Loucy (cell line): ENCODE measurements at regions not wholly inside any gene's neighbourhood (a gene's known extent, or its start where the extent isn't known, plus 50 kb on each side); places are given as distances from the start of the nearest gene placed in this dataset.
"Not testable (repeated sequence)": the region's sequence is repeated elsewhere in the genome, so short reads cannot be mapped to it uniquely, and the experiment has no call there.

Experiments used
- H2AFZ ChIP-seq: fragments of 200-600 bp; sonication (generic); 2 replicates; pipeline ENCODE4 v1.6.0; 2016; ENCODE audit warnings: antibody characterized with exemption, mild to moderate bottlenecking, low read length, moderate library complexity
- H3F3A ChIP-seq: fragments of 200-600 bp; 2 replicates; pipeline ENCODE4 v1.6.0; 2016; ENCODE audit warnings: antibody characterized with exemption, low read depth, mild to moderate bottlenecking
- H3K27me3 ChIP-seq: fragments of 200-600 bp; sonication (generic); 2 replicates; pipeline ENCODE4 v1.6.1; 2014; ENCODE audit warnings: low read length, mild to moderate bottlenecking; ENCODE audit not compliant: insufficient read depth, poor library complexity, severe bottlenecking
- H3K36me3 ChIP-seq: fragments of 200-600 bp; sonication (generic); 2 replicates; pipeline ENCODE4 v1.6.1; 2016; ENCODE audit warnings: low read length; ENCODE audit not compliant: insufficient read depth
- H3K4me1 ChIP-seq: fragments of 200-600 bp; sonication (generic); 2 replicates; pipeline ENCODE4 v1.5.1; 2014; ENCODE audit warnings: low read length, mild to moderate bottlenecking; ENCODE audit not compliant: insufficient read depth, poor library complexity, severe bottlenecking
- H3K4me2 ChIP-seq: fragments of 200-600 bp; sonication (generic); 2 replicates; pipeline ENCODE4 v1.6.0; 2014; ENCODE audit warnings: antibody characterized with exemption, low read length, low read depth, mild to moderate bottlenecking; ENCODE audit not compliant: poor library complexity, severe bottlenecking
- H3K4me3 ChIP-seq: fragments of 200-600 bp; sonication (generic); 2 replicates; pipeline ENCODE4 v1.5.1; 2014; ENCODE audit warnings: low read length, mild to moderate bottlenecking, mixed read lengths; ENCODE audit not compliant: poor library complexity, severe bottlenecking
- H3K79me2 ChIP-seq: fragments of 200-600 bp; sonication (generic); 2 replicates; pipeline ENCODE4 v1.6.1; 2014; ENCODE audit warnings: low read length; ENCODE audit not compliant: insufficient read depth
- H3K9ac ChIP-seq: fragments of 200-600 bp; sonication (generic); 2 replicates; pipeline ENCODE4 v1.6.0; 2014; ENCODE audit warnings: mild to moderate bottlenecking, low read depth, low read length, moderate library complexity; ENCODE audit not compliant: poor library complexity, severe bottlenecking
- H3K9me2 ChIP-seq: fragments of 200-600 bp; sonication (generic); replicated peaks from 2 replicates; pipeline ENCODE4 v1.6.1; 2016; ENCODE audit warnings: low read depth, low read length, mixed read lengths
- H3K9me3 ChIP-seq: fragments of 200-600 bp; sonication (generic); 2 replicates; pipeline ENCODE4 v1.6.1; 2014; ENCODE audit warnings: mild to moderate bottlenecking, antibody characterized with exemption, low read length, low read depth; ENCODE audit not compliant: insufficient read depth
- H4K20me1 ChIP-seq: fragments of 200-600 bp; sonication (generic); 2 replicates; pipeline ENCODE4 v1.6.0; 2014; ENCODE audit warnings: antibody characterized with exemption, low read length, mild to moderate bottlenecking; ENCODE audit not compliant: insufficient read depth, poor library complexity, severe bottlenecking
- CTCF ChIP-seq: fragments of 200-600 bp; sonication (generic); conservative IDR thresholded peaks from 2 replicates; pipeline ENCODE4 v1.5.1; 2014; ENCODE audit warnings: mild to moderate bottlenecking, antibody characterized with exemption, low read length
- EZH2phosphoT487 ChIP-seq: fragments of 200-600 bp; IDR thresholded peaks from 2 replicates; pipeline ENCODE4 v1.6.1; 2018; ENCODE audit warnings: antibody characterized with exemption, mild to moderate bottlenecking, moderate library complexity, borderline replicate concordance

- no peak overlapping the region for H3K4me3 ChIP-seq
- TF ChIP-seq CTCF (no peak), EZH2phosphoT487 (no peak)
- no peak overlapping the region for H2AFZ ChIP-seq
- no peak overlapping the region for H3K4me2 ChIP-seq
- H3K27me3 ChIP-seq: no peaks in the 10 kb centered on the region
- no peaks in the 10 kb centered on the region for H3K36me3 ChIP-seq
- no peaks in the 10 kb centered on the region for H3F3A ChIP-seq
- no peaks in the 10 kb centered on the region for H3K79me2 ChIP-seq
- 0 out of 2 replicates have a peak, but pooled peaks cover 4% of the 10 kb centered on the region for H3K9me3 ChIP-seq
- H3K9me2 ChIP-seq: no peaks in the 10 kb centered on the region
- no peak overlapping the region for H3K9ac ChIP-seq
- H3K4me1 ChIP-seq: no peaks in the 10 kb centered on the region
- H4K20me1 ChIP-seq: no peaks in the 10 kb centered on the region
Observed at GRCh38 chr16:26715969-26716368, 350.8 kb upstream of the C16orf82 start.

DNA sequence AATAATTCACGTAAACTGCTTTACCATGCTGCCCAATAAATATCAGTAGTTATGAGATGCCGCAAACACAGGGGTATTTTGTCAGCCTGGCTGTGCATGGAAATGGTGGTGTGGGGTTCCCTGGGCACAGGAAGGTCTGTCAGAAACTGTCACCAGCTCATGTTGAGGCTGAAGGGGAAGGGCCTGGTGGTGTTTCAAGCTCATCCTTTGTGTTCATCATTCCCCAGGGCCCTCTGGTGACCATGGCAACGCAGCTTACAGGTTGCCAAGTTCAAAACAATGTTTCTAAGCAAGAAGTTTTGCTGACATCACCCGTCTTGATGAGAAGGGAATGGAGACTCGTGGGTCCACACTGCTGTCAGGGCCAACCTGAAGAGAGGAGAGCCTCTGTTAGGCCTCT, 348.9 kb upstream of the C16orf82 start:
- Histone ChIP-seq H3F3A (no peaks in the 10 kb centered on the region), H3K4me3 (no peak overlapping the region), H3K79me2 (no peaks in the 10 kb centered on the region), H3K9ac (no peak overlapping the region), H3K27me3 (no peaks in the 10 kb centered on the region), H3K4me1 (no peaks in the 10 kb centered on the region), H3K36me3 (no peaks in the 10 kb centered on the region), H4K20me1 (no peaks in the 10 kb centered on the region), H3K9me2 (no peaks in the 10 kb centered on the region), H2AFZ (no peak overlapping the region), H3K4me2 (no peak overlapping the region), H3K9me3 (0 out of 2 replicates have a peak, but pooled peaks cover 4% of the 10 kb centered on the region)
- TF ChIP-seq EZH2phosphoT487 (no peak), CTCF (no peak)

GRCh38 chr16:26721290-26721689, 345.4 kb upstream of the C16orf82 start:
- no peaks in the 10 kb centered on the region for H3K9me2 ChIP-seq
- TF ChIP-seq EZH2phosphoT487 (no peak), CTCF (no peak)
- no peaks in the 10 kb centered on the region for H3K4me1 ChIP-seq
- H3F3A ChIP-seq: no peaks in the 10 kb centered on the region
- peaks cover 4% of the 10 kb centered on the region; the same call in 1 of the 2 replicates for H3K9me3 ChIP-seq
- H3K36me3 ChIP-seq: no peaks in the 10 kb centered on the region
- no peaks in the 10 kb centered on the region for H3K79me2 ChIP-seq
- H3K9ac ChIP-seq: no peak overlapping the region
- no peak overlapping the region for H3K4me3 ChIP-seq
- H2AFZ ChIP-seq: no peak overlapping the region
- H3K27me3 ChIP-seq: no peaks in the 10 kb centered on the region
- H4K20me1 ChIP-seq: no peaks in the 10 kb centered on the region
- no peak overlapping the region for H3K4me2 ChIP-seq

DNA sequence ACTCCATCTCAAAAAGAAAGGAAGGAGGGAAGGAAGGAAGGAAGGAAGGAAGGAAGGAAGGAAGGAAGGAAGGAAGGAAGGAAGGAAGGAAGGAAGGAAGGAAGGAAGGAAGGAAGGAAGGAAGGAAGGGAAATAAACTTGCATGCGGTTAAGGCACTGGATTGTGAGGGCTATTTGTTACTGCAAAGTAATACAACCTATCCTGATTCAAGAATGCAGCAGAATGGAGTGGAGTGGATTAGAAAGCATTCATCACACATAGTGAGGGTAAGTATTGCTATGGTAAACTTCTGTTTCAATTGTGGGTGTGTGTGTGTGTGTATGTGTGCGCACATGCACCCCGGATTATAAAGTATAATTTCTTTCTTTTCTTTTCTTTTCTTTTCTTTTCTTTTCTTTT, 344.8 kb upstream of the C16orf82 start:
- not testable (repeated sequence) for H3K79me2 ChIP-seq, H3F3A ChIP-seq, H3K4me2 ChIP-seq, H3K9me2 ChIP-seq, H2AFZ ChIP-seq, H3K27me3 ChIP-seq, H3K36me3 ChIP-seq, H3K9me3 ChIP-seq, H3K4me1 ChIP-seq, H4K20me1 ChIP-seq, H3K9ac ChIP-seq, H3K4me3 ChIP-seq
